Liver (tissue), 2 donors: ENCODE measurements at regions not wholly inside any gene's neighbourhood (a gene's known extent, or its start where the extent isn't known, plus 50 kb on each side); places are given as distances from the start of the nearest gene placed in this dataset.

Source experiments
- CTCF ChIP-seq: fragments of 150-350 bp; IDR thresholded peaks from 2 replicates; pipeline ENCODE4 v1.5.1; 2017; ENCODE audit warnings: improper control_type of control experiment, low read depth, low read length; ENCODE audit not compliant: missing input control
- YY1 ChIP-seq: IDR thresholded peaks from 2 replicates; pipeline ENCODE4 v1.6.1; 2016; ENCODE audit warnings: antibody characterized with exemption, mild to moderate bottlenecking
- donor health status: healthy.

DNA sequence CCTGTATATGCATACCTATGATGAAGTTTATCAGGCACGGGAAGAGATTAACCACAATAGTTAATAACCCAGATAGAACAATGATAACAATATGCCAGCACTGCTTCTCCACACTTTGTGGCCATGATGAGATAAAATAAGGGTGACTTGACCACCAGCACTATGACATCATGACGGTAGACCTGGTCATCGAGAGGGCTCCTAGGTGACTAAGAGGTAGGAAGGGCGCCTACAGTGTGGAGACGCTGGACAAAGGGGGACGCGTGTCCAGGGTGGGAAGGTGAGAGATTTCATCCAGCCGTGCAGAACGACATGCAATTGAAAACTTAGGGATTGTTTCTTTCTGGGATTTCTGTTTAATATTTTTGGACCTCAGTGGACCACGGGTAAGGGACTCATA, 221.8 kb upstream of the RTL1 start:
- TF ChIP-seq CTCF = no peak
- TF ChIP-seq YY1 = no peak
